Stimulated activated CD8-positive, alpha-beta memory T cell treated with anti-CD3 and anti-CD28 coated beads, Interleukin-15, amount 100 ng/mL, for 4 hours (primary cell): ENCODE measurements at regions not wholly inside any gene's neighbourhood (a gene's known extent, or its start where the extent isn't known, plus 50 kb on each side); places are given as distances from the start of the nearest gene placed in this dataset.
"Not testable (repeated sequence)": the region's sequence is repeated elsewhere in the genome, so short reads cannot be mapped to it uniquely, and the experiment has no call there.

Experiments
- DNase-seq, 2 donors: peaks; one replicate each; pipeline ENCODE4 v3.0.0-alpha.2; 2020; ENCODE audit warnings: low read depth in 2 of 2

DNA sequence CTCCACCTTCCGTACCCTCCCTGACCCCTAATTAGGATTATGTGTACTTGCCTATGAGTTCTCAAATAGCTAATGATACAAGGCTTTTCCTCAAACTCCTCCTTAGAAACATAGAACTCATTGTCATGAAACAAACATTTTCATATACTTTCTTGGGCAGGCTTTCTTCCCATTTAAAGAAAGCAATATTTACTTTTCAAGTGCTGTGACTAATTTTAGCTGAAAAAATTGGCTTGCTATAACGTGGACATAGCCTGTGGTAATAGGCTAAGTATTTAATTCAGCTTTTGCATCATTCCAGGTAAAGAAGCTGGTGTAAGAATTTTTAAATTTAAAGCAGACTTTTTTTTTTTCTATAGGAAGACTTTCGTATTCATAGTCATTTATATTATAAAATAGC is 208.7 kb downstream of the SOX2 start:
- no peak for DNase-seq

DNA sequence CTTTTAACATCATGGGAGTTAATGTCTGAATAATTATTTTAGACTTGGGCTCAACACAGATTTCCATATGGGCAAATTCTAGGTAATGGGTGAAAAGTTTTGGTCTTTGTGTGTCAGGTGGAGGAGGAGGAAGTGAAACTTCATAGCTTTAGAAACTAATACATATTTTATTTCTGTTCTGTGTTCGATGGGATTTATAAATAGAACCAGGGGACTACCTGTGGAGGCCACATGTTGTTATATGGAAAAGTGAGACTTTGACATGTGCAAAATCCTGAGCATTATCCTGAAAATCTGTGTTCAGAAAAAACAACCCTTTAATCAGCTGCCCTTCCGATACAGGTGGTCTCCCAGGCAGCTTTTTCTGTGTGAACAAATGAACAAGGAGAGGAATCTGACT is 209.5 kb downstream of the SOX2 start:
- no peak for DNase-seq

DNA sequence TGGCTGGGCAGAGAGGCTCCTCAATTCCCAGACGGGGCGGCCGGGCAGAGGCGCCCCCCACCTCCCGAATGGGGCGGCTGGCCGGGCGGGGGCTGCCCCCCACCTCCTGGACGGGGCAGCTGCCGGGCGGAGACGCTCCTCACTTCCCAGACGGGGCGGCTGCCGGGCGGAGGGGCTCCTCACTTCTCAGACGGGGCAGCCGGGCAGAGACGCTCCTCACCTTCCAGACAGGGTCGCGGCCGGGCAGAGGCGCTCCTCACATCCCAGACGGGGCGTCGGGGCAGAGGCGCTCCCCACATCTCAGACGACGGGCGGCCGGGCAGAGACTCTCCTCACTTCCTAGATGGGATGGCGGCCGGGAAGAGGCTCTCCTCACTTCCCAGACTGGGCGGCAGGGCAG is 214.1 kb downstream of the SOX2 start:
- not testable (repeated sequence) for DNase-seq

DNA sequence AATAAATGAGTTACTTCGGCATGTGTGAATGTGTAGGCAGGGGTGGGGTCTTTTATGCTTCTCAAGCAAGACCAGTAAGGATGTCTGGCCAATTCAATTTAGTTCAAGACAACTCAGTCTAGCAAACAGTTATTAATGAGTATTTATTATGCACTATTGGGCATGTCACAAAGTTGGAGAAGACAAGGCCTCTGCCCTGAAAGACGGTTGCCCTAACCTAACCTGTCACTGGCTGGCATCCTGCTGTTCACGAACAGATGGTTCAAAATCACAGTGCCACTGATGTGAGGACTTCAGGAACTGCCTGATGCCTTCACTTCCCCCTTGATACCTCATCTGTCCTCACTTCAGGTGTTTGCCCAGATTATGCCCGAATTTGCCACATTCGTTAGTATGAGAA is 217.8 kb downstream of the SOX2 start:
- no peak for DNase-seq

DNA sequence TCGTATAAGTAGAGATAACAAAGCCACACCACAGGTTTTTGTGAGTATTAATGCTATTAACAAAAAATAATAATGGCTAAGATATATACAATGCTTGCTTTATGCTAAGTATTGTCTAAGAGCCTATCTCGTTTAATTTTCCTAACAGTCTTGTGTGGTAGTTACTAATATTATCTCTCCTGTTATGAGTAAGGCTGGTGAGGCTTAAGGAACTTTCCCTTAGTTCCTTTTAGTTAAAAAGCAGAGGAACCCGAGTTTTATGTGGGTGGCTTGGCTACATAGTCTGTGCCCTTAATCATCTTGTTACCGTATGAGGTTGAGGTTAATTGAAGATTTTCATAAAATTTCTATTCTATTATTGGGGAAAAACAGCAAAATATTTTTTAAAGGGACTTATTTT is 218.4 kb downstream of the SOX2 start:
- no peak for DNase-seq

DNA sequence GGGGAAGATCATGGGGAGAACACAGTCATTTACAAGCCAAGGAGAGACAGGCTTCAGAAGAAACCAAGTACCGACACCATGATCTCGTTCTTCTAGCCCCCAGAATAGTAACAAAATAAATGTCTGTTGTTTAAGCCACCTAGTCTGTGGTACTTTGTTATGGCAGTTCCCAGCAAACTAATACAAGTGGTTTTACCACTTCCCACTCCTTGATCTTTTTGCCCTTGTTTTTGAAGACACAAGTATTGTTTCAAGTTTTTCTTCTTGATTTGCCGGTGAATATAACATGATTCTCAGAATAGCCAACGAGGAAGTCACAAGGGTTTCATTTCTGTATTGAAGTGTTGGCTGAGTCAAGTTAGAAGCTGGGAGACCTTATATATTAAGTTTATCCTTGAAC is 220.3 kb downstream of the SOX2 start:
- DNase-seq = no peak

DNA sequence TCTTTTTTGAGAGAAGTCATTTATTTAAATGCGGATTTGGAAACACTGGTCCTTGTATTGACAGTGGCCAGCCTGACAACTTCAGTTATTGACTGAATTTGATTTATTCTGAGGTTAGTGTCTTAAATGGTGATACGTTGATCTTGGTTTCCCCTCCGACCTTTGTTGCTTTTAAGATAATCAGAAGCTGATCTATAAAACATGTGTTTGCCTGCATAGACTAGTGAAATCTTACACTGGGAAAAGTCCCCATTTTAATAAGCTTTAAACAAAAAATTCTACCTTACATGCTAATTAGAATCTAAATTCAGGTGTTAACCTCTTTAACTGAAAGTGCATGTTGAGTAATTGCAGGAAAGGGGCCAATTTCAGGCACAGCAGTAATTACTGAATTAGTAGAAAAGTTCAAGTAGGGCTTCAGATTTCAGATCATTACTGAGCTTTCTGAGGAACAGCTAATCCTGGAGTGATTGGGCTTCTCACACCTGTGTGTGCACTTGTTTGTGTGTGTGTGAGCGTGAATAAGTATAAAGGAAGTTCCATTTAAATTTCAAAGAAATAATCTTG is 221.4 kb downstream of the SOX2 start:
- DNase-seq = no peak

DNA sequence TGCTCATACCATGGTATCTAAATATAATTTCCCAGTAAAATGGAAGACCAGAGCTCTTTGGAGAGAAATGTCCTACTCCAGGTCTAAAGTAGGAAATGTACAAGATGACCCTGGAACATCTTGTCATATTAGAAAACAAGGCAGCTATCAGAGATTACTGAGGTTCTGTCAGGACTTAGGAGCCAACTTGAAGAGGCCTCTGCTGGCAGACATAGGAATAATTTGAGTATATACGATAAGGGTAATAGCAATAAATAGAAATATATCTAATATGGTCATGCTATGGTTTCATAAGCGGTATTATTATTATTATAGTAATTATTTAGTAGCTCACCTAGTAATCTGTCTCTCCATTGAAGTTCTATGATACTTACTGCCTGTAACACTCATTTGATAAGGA is 224.2 kb downstream of the SOX2 start:
- no peak for DNase-seq

DNA sequence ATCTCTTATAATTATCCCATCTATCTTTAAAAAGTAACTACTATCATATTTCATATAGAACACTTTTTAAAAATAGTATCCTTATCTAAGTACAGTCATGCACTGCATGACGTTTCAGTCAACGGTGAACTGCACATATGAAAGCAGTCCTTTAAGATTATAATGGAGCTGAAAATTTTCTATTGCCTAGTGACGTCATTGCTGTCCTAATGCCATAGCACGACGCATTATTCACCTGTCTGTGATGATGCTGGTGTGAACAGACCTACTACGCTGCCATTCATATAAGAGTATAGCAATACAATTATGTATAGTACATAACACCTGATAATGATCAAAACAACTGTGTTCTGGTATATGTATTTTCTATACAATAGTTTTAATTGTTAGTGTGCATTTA is 225.0 kb downstream of the SOX2 start:
- no peak for DNase-seq

DNA sequence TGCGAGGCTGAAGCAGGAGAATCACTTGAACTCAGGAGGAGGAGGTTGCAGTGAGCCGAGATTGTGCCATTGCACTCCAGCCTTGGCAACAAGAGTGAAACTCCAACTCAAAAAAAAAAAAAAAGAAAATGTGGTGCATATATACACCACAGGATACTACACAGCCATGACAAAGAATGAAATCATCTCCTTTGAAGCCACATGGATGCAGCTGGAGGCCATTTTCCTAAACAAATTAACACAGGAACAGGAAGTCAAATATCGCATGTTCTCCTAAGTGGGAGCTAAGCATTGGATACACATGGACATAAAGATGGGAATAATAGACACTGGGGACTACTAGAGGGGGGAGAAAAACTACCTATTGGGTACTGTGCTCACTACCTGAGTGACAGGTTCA is 226.9 kb downstream of the SOX2 start:
- DNase-seq = not testable (repeated sequence)

DNA sequence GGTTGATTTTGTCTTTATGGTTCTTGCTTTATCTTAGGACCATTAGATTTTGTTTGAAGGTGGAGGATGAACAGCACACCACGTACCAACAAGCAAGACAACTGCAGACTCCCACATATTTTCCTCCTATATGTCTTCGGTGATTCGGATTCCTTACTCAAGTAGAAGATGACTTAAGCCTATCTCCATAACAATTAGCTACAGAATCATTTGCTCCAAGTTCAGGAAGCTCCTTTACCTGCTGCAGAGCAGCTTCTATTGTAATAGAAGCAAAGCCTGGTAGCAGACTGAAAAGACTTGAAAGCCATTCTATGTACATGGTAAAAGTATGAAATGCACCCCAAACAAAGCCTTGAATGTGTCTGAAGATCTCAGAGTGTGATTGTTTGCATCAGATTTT is 229.0 kb downstream of the SOX2 start:
- no peak for DNase-seq

DNA sequence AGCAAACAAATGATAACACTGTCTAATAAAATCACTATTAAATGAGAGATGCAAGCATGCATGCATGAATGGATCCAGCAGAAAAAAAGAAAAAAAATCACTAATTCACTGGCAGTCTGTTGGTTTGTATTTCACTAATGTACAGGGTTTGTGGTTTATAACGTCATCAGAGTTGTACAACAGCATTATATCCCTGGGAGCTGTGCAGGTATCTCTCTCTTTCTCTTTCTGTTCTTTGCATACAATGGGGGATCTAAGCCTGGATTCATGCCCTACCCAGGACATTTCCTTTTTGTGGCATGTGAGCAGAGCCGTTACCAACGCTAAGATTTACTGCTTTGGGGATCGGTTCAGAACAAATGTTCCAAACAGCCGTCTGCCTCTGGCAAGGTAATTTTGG is 229.5 kb downstream of the SOX2 start:
- no peak for DNase-seq

DNA sequence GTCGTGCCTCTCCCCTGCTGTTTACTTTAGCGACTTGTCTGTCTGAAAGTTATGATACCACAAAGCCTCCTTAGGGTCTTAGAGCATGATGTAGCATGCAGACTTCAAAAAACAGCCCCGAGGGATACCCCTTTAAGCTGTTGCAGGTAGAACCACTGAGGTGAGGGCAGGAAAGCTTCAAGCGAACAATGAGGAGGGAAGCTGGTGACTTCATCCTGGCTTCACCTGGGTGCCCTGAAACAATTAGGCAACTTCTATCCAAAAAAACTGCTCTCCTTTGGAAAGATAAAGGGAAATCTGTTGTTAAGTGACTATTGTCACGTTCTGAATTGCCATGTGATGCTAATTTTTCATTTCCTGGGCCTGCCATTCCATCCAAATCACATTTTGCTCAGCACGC is 231.6 kb downstream of the SOX2 start:
- no peak for DNase-seq

DNA sequence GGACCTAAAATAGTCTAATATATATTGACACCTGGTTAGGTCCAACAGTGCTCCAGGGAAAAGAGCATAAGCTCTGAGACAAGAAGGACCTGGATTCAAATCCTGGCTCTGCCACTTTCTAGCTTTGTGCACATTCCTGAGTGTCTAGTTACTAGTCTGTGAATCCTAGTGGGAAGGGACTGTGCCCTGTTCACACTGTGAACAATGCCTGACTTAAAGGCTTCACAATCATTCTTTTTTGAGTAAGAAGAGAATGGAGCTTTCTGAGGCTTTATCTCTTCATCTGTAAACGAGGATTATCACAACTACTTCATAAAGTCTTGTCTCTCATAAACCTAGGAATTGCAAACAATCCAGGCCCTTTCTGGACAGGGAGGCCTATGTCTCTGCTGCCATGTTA is 235.9 kb downstream of the SOX2 start:
- DNase-seq = no peak

DNA sequence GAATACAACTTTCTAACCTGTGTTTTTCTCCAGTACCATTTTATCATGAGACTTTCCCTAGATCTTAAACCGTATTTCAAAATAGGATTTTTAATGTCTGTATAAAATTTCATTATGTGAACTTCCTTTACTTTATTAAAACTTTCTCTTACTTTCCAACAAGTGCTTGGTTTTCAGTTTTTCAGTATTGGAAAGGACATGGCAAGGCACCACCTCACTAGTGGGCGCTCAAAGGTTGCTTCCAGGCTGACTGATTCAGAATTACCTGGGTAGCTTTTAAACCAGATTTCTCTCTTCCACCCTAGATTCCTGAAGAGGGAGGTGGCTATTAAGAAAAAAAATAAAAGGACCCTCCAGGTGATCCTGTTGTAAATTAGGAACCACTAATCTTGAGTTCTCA is 236.6 kb downstream of the SOX2 start:
- DNase-seq = no peak

DNA sequence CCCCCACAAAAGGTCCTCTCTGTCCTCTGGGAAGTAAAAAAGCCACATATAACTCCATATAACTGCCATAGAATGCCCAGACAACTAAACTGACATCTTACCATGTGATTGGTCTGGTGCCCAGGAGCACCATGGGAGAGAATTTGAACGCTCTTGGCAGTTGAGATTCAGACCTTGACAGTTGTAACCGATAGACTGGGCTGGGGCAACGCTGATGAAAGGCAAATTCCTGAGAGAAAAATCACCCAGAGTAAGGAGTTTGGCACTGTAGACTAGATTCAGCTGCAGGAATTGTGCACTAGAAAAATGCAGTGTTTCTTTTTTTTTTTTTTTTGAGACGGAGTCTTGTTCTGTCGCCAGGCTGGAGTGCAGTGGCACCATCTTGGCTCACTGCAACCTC is 240.5 kb downstream of the SOX2 start:
- no peak for DNase-seq

DNA sequence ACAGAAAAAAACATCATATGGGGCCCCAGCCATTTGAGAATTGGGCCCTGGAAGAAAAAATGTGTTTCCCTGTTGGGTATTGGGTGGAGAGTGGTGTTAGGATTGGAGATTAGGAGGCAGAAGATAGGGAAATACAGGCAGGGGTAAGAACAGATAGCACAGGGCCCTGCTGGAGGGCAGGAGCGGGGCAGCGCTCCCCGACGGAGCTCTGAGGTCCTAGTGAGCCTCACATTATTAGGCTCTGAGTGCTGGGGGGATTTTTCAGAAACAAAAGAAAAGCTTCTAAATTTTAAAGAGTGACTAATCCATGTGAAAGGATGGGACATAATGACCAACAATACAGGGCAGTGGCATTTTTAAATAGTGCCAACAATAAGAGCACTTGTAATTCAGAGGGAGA is 241.2 kb downstream of the SOX2 start:
- DNase-seq = no peak

DNA sequence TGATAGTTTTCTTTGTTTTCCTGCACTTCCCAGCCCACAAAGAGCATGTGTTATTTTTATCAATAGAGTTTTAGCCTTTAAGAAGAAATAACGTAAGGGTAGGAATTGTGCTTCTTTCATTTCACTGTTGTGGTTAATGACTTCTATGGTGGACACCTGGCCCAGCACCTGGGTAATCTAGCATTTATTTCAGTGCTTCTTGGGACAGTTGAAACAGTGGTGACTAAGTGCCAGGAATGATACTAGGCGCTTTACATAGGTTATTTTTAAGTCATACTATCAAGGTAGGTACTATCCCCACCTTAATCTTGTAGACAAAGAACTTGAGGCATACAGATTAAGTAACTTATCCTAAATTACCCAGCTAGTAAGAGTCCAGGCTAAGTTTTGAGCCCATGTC is 243.8 kb downstream of the SOX2 start:
- no peak for DNase-seq

DNA sequence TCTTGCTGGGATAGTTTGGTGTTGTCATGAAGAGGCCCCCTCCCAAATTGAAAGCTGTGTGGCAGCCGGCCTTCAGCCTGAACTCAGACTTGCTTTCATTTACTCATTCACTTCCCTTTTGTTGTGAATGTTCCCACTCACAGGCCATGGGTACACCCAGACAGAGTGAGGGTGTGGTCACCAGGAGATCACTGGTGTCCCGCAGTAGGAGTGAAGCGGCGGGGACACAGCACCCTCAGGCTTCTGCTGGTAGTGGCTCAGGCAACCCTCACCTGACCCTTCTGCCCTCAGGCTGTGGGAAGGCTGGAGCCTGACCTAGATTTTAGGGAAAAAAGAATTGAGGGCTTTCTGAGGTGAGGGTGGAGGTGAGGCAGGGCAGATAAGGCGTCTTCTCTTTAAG is 244.4 kb downstream of the SOX2 start:
- DNase-seq = no peak

DNA sequence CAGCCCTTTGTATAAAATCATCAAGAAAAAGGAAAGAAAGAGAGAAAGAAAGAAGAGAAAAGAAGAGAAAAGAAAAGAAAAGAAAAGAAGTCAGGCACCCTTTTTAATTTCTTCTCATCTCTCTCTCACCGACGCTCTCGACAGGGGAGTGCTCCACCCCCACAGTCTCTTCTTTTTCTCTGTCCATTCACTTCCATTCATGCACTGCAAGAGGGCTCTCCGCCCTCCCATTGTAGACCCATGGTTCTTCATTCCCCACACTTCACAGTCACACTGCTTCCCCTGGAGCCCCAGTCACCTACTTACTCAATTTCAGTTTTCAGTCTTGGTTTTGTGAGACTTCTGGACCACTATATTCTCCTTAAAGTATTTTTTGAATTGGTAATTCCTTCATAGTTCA is 254.7 kb downstream of the SOX2 start:
- no peak for DNase-seq

DNA sequence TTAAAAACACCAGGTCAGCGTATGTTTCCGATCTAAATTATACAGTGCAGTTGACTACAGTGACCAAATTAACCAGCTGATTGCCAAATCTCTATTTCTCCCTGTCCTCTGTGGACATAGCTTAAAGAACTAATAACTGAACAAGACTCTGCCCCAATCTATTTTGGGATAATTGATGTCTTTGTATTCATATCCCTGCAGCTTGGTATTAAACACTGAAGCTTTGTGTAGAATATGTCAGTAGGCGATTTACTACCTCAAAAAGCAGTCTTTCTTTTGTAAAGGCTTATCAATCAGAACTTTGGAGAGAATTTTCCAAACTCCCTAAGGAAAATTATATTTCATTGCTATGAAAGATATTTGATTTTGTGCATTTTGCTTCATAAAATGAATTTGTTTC is 258.2 kb downstream of the SOX2 start:
- no peak for DNase-seq

DNA sequence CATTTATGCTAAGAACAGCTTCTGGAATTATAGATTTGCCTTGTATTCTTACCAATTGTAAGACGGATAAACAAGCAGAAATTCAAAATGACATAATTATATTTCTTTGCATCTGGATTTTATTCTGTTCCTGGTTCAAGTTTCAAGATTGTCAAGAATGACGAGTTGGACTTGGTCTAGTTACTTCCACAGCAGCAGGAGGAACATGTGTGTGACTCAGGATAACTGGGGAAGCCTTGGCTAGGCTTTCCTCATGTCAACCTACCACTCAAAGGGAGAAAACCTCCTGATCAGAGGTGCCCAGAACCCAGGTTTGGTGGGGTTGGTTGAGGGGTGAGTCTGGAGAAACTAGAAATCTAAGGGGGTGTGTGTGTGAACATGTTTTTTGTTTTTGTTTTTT is 259.7 kb downstream of the SOX2 start:
- DNase-seq = no peak

DNA sequence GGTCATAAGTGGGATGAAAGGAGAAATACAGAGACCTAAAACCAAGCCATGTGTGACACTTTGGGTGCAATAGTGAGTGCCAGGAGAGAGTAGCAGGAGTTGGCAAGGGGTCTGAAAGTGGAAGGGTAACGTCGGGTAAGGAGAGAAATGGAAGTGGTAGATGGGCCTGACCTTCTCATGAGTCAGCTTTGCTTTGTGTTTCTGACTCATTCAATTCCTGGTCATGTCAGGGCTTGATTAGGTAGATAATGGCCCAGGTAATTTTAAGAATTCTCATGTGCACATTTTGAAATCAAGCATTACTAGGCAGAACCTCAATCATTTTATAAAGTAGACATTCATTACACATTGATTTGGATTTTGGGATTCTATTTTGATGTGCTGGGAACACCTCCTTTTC is 262.5 kb downstream of the SOX2 start:
- no peak for DNase-seq

DNA sequence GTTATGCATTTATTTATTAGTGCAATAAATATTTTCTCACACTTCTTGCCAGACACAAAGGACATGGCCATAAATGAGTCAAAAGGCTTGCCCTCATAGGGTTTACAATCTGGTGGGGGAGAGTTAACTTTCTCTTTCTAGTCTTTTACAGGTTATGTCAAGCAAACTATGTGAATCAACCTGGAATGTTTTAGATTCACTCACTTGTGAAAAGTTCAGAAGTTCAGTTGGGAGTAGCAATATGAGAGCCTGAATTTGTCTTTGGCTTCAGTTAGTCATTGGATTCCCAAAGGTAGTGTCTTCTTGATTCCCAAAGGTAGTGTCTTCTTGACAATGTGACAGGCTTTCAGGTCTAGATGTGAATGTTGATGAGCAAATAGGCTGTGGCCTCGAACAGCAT is 264.8 kb downstream of the SOX2 start:
- no peak for DNase-seq

DNA sequence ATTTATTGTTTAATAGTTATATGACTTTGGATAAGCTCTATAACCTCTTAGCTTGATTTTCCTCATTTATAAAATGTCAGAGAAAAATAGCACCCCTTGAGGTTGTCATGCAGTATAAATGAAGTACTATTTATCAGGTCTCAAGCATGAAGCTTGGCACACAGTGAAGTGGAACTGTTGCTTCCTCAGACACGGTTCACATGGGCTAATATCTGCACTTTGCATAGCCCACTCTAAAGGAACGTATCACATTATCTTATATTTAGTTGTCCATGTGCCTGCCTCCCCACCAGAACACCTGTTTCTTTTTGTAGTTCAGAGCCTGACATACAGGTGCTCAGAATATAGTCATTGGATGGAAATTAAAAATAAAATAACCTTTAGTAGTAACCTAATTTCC is 273.7 kb downstream of the SOX2 start:
- no peak for DNase-seq
